Stomach (tissue), 4 donors: ENCODE measurements at regions not wholly inside any gene's neighbourhood (a gene's known extent, or its start where the extent isn't known, plus 50 kb on each side); places are given as distances from the start of the nearest gene placed in this dataset.

Source experiments
- CTCF ChIP-seq, 7 experiments: fragments of 450-650 bp in 4 of 7; fragments of 200-600 bp in 3 of 7; sonication (generic) in 3 of 7; IDR thresholded peaks; one replicate each; pipeline ENCODE4 v1.5.1; 2016 to 2019; ENCODE audit warnings: antibody characterized with exemption in 7 of 7, control low read depth in 2 of 7, mild to moderate bottlenecking in 1 of 7
- EP300 ChIP-seq: sonication (generic); formaldehyde crosslinking; IDR thresholded peaks from one replicate; pipeline ENCODE4 v1.6.1; 2017; ENCODE audit warnings: antibody characterized with exemption
- POLR2A ChIP-seq, 4 donors: fragments of 450-650 bp; IDR thresholded peaks; one replicate each; pipeline ENCODE4 v1.6.1; 2016; ENCODE audit warnings: antibody characterized with exemption in 4 of 4, control low read depth in 2 of 4, mild to moderate bottlenecking in 1 of 4, moderate library complexity in 1 of 4
- POLR2AphosphoS5 ChIP-seq, 3 donors: sonication (generic); formaldehyde crosslinking; IDR thresholded peaks; one replicate each; pipeline ENCODE4 v1.6.1; 2016; ENCODE audit warnings: antibody characterized with exemption in 3 of 3

GRCh38 chr5:28117691-28118090 lies 1079.3 kb upstream of the CDH9 start:
- TF ChIP-seq POLR2A (IDR thresholded peaks at IDR 0.05): no peak
- no peak for TF ChIP-seq CTCF (IDR thresholded peaks at IDR 0.05)
- no peak for TF ChIP-seq POLR2AphosphoS5 (IDR thresholded peaks at IDR 0.05)
- no peak for TF ChIP-seq EP300
